Gastroesophageal sphincter (tissue), 3 donors: ENCODE measurements at regions not wholly inside any gene's neighbourhood (a gene's known extent, or its start where the extent isn't known, plus 50 kb on each side); places are given as distances from the start of the nearest gene placed in this dataset.

Source experiments
- CTCF ChIP-seq, 4 experiments: fragments of 200-600 bp in 2 of 4; fragments of 450-650 bp in 2 of 4; sonication (generic) in 1 of 4; IDR thresholded peaks; one replicate each; pipeline ENCODE4 v1.5.1; 2017 to 2019; ENCODE audit warnings: antibody characterized with exemption in 4 of 4, mild to moderate bottlenecking in 2 of 4, moderate library complexity in 2 of 4
- POLR2A ChIP-seq, 2 donors: fragments of 450-650 bp; IDR thresholded peaks; one replicate each; pipeline ENCODE4 v1.6.1; 2017; ENCODE audit warnings: antibody characterized with exemption in 2 of 2, mild to moderate bottlenecking in 2 of 2, moderate library complexity in 1 of 2

DNA sequence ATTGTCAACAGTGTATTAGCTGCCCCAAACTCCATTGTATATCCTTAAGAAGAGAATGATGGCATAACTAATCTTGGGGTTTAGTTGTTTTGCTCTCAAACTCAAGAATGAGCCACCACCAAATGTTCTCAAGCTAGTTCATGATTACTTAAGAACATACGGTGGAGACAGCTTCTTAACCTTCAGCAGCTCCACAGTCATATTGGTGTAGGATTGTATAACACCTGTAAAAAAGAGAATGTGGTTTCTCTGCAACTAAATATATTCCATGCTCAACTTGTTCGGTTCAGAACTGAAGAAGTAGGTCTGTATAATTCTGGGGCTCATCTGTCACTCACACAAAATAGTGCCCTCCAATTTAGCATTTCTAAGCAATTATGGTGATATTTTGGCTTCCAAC, 177.9 kb upstream of the DUSP10 start:
- no peak for TF ChIP-seq POLR2A (IDR thresholded peaks at IDR 0.05)
- no peak for TF ChIP-seq CTCF (IDR thresholded peaks at IDR 0.05)
